ENCODE measurements at regions not wholly inside any gene's neighbourhood (a gene's known extent, or its start where the extent isn't known, plus 50 kb on each side); places are given as distances from the start of the nearest gene placed in this dataset.

DNA sequence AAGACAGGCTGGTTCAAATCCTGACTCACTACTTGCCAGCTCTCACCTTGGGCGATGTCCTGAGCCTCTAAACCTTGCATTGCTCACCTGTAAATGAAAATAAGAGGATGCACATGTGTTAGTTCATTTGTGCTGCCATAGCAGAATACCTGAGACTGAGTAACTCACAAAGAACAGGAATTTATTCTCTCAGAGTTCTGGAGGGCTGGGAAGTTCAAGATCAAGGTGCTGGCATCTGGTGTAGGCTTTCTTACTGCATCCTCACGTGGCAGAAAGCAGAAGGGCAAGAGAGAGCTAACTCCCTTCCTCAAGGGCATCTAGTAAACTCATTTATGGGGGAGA, 222.7 kb downstream of the MTHFS start:
- TF ChIP-seq, protein P1, sequence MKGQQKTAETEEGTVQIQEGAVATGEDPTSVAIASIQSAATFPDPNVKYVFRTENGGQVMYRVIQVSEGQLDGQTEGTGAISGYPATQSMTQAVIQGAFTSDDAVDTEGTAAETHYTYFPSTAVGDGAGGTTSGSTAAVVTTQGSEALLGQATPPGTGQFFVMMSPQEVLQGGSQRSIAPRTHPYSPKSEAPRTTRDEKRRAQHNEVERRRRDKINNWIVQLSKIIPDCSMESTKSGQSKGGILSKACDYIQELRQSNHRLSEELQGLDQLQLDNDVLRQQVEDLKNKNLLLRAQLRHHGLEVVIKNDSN (IDR thresholded peaks at IDR 0.05), result no peak
- no peak for TF ChIP-seq EGR1 (IDR thresholded peaks at IDR 0.05)
- no peak for TF ChIP-seq NFIC (IDR thresholded peaks at IDR 0.05)
- no peak for TF ChIP-seq TAF1 (IDR thresholded peaks at IDR 0.05; ENCODE audit: low read depth)
- TF ChIP-seq CREB1 (IDR thresholded peaks at IDR 0.05; ENCODE audit: low read depth), result no peak
- no peak for TF ChIP-seq TEAD4 (IDR thresholded peaks at IDR 0.05)
- no peak for TF ChIP-seq CEBPB (IDR thresholded peaks at IDR 0.05)
- TF ChIP-seq RAD21 (IDR thresholded peaks at IDR 0.05; ENCODE audit: low read depth), result no peak
- no peak for TF ChIP-seq EP300 (IDR thresholded peaks at IDR 0.05; ENCODE audit: borderline replicate concordance)
- no peak for TF ChIP-seq TCF12 (IDR thresholded peaks at IDR 0.05; ENCODE audit: low read depth)
- TF ChIP-seq, protein P2, sequence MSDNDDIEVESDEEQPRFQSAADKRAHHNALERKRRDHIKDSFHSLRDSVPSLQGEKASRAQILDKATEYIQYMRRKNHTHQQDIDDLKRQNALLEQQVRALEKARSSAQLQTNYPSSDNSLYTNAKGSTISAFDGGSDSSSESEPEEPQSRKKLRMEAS (IDR thresholded peaks at IDR 0.05), result no peak
- no peak for TF ChIP-seq ZBTB7A (IDR thresholded peaks at IDR 0.05; ENCODE audit: low read depth)
- TF ChIP-seq FOXM1 (IDR thresholded peaks at IDR 0.05; ENCODE audit: borderline replicate concordance, low read depth), result no peak
- no peak for TF ChIP-seq YY1 (IDR thresholded peaks at IDR 0.05; ENCODE audit: low read depth)
- TF ChIP-seq, protein P3, sequence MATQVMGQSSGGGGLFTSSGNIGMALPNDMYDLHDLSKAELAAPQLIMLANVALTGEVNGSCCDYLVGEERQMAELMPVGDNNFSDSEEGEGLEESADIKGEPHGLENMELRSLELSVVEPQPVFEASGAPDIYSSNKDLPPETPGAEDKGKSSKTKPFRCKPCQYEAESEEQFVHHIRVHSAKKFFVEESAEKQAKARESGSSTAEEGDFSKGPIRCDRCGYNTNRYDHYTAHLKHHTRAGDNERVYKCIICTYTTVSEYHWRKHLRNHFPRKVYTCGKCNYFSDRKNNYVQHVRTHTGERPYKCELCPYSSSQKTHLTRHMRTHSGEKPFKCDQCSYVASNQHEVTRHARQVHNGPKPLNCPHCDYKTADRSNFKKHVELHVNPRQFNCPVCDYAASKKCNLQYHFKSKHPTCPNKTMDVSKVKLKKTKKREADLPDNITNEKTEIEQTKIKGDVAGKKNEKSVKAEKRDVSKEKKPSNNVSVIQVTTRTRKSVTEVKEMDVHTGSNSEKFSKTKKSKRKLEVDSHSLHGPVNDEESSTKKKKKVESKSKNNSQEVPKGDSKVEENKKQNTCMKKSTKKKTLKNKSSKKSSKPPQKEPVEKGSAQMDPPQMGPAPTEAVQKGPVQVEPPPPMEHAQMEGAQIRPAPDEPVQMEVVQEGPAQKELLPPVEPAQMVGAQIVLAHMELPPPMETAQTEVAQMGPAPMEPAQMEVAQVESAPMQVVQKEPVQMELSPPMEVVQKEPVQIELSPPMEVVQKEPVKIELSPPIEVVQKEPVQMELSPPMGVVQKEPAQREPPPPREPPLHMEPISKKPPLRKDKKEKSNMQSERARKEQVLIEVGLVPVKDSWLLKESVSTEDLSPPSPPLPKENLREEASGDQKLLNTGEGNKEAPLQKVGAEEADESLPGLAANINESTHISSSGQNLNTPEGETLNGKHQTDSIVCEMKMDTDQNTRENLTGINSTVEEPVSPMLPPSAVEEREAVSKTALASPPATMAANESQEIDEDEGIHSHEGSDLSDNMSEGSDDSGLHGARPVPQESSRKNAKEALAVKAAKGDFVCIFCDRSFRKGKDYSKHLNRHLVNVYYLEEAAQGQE (IDR thresholded peaks at IDR 0.05; ENCODE audit: low read depth), result no peak

DNA sequence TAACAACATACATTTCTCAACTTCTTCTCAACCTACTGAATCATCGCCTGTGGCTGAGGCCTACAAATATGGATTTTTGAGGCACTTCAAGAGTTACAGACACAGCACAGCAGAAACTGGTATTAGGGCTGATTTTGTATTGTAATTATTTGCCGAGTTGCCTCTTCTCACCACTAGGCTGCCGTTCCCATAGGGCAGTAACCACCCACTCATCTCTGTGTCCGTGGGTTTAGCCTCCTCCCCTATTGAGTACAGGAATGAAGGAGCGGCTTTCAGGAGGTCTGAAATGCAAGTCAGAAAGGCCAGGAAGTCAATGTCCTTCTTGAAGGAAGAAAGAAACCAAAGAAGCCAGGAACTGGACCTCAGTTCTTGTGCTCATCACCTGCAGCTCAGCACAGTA, 220.8 kb downstream of the MTHFS start:
- TF ChIP-seq CREB1 (IDR thresholded peaks at IDR 0.05; ENCODE audit: low read depth), result no peak
- no peak for TF ChIP-seq EGR1 (IDR thresholded peaks at IDR 0.05)
- no peak for TF ChIP-seq NFIC (IDR thresholded peaks at IDR 0.05)
- TF ChIP-seq, protein P3 (IDR thresholded peaks at IDR 0.05; ENCODE audit: low read depth), result no peak
- TF ChIP-seq EP300 (IDR thresholded peaks at IDR 0.05; ENCODE audit: borderline replicate concordance), result no peak
- no peak for TF ChIP-seq TAF1 (IDR thresholded peaks at IDR 0.05; ENCODE audit: low read depth)
- TF ChIP-seq YY1 (IDR thresholded peaks at IDR 0.05; ENCODE audit: low read depth), result no peak
- TF ChIP-seq, protein P2 (IDR thresholded peaks at IDR 0.05), result no peak
- TF ChIP-seq CEBPB (IDR thresholded peaks at IDR 0.05), result no peak
- TF ChIP-seq FOXM1 (IDR thresholded peaks at IDR 0.05; ENCODE audit: borderline replicate concordance, low read depth), result no peak
- no peak for TF ChIP-seq RAD21 (IDR thresholded peaks at IDR 0.05; ENCODE audit: low read depth)
- TF ChIP-seq TCF12 (IDR thresholded peaks at IDR 0.05; ENCODE audit: low read depth), result no peak
- TF ChIP-seq, protein P1 (IDR thresholded peaks at IDR 0.05), result no peak
- no peak for TF ChIP-seq TEAD4 (IDR thresholded peaks at IDR 0.05)

DNA sequence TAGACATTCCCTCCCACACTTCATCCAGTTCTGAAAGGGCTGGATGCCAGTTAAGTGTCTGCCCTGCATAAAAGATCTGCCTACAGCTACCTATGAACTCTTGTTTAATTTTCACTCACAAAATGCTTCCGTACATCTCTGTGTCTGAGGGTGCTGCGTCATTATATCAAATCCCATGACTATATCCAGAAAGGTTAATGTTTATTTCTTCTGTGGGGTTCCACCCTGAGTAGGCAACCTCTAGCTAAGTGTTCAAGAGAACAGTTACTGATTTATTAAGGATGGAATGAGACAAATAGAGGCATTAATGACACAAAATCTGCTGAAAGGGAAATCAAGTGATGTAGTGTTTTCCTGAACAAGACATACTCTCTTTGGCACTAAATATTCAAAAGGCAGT, 220.2 kb downstream of the MTHFS start:
- TF ChIP-seq RAD21 (IDR thresholded peaks at IDR 0.05; ENCODE audit: low read depth) (no peak), FOXM1 (IDR thresholded peaks at IDR 0.05; ENCODE audit: borderline replicate concordance, low read depth) (no peak), YY1 (IDR thresholded peaks at IDR 0.05; ENCODE audit: low read depth) (no peak)
- TF ChIP-seq, protein P3 (IDR thresholded peaks at IDR 0.05; ENCODE audit: low read depth), result no peak

DNA sequence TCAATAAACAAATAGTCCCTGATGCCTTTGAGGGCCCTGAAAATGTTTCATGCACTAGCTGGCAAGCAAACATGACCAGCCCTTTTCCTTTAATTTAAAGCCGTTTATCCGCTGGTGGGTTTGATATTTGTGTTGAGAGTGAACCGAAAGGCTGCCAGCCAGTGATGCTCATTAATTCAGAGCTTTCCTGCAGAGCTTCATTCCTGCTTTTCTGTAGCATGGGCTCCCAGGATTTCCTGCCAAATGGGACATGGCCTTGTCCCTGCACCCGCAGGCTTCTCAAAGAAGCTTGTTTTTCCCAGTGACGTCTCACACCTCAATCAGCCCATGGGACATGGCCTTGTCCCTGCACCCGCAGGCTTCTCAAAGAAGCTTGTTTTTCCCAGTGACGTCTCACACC, 219.6 kb downstream of the MTHFS start:
- TF ChIP-seq EGR1 (IDR thresholded peaks at IDR 0.05) (no peak), EP300 (IDR thresholded peaks at IDR 0.05; ENCODE audit: borderline replicate concordance) (no peak), TAF1 (IDR thresholded peaks at IDR 0.05; ENCODE audit: low read depth) (no peak), CREB1 (IDR thresholded peaks at IDR 0.05; ENCODE audit: low read depth) (no peak), TCF12 (IDR thresholded peaks at IDR 0.05; ENCODE audit: low read depth) (no peak), YY1 (IDR thresholded peaks at IDR 0.05; ENCODE audit: low read depth) (no peak), TEAD4 (IDR thresholded peaks at IDR 0.05) (no peak), NFIC (IDR thresholded peaks at IDR 0.05) (no peak), FOXM1 (IDR thresholded peaks at IDR 0.05; ENCODE audit: borderline replicate concordance, low read depth) (no peak), CEBPB (IDR thresholded peaks at IDR 0.05) (no peak), ZBTB7A (IDR thresholded peaks at IDR 0.05; ENCODE audit: low read depth) (no peak), RAD21 (IDR thresholded peaks at IDR 0.05; ENCODE audit: low read depth) (no peak)
- TF ChIP-seq, protein P3 (IDR thresholded peaks at IDR 0.05; ENCODE audit: low read depth), result no peak
- TF ChIP-seq, protein P2 (IDR thresholded peaks at IDR 0.05), result no peak
- TF ChIP-seq, protein P1 (IDR thresholded peaks at IDR 0.05), result no peak

All from Ishikawa (cell line).